Nephron (organoid): ENCODE measurements at regions not wholly inside any gene's neighbourhood (a gene's known extent, or its start where the extent isn't known, plus 50 kb on each side); places are given as distances from the start of the nearest gene placed in this dataset.
A peak's percentile ranks its signal among the peaks of the same experiment; 100 is the strongest.

ENCODE experiments used
- H3K27ac Mint-ChIP-seq, 3 experiments: 2 replicates each; pipeline ENCODE4 v1.8.0; 2020; ENCODE audit warnings: mixed read lengths in 3 of 3, mild to moderate bottlenecking in 2 of 3, moderate library complexity in 1 of 3
- H3K27me3 Mint-ChIP-seq: 2 replicates; pipeline ENCODE4 v1.8.0; 2021; ENCODE audit warnings: low read depth, mild to moderate bottlenecking, moderate library complexity, mixed read lengths
- H3K36me3 Mint-ChIP-seq: 2 replicates; pipeline ENCODE4 v1.8.0; 2020; ENCODE audit warnings: low read depth, mixed read lengths
- H3K4me1 Mint-ChIP-seq: 2 replicates; pipeline ENCODE4 v1.8.0; 2020; ENCODE audit warnings: mixed read lengths
- H3K4me3 Mint-ChIP-seq, 3 experiments: 2 replicates each; pipeline ENCODE4 v1.8.0; 2020; ENCODE audit warnings: mild to moderate bottlenecking in 3 of 3, mixed read lengths in 3 of 3, moderate library complexity in 2 of 3
- H3K9me3 Mint-ChIP-seq: 2 replicates; pipeline ENCODE4 v1.8.0; 2020; ENCODE audit warnings: mixed read lengths
- CTCF ChIP-seq, 3 experiments: fragments of 200-600 bp; sonication (generic); IDR thresholded peaks; one replicate each; pipeline ENCODE4 v1.5.0; 2021; ENCODE audit warnings: antibody characterized with exemption in 3 of 3; ENCODE audit not compliant: unreplicated experiment in 3 of 3

GRCh38 chr9:16985559-16986348 is 115.3 kb upstream of the BNC2 start:
- no peaks in the 10 kb centered on the region for H3K9me3 Mint-ChIP-seq
- no peak overlapping the region for H3K4me3 Mint-ChIP-seq
- H3K4me1 Mint-ChIP-seq: peaks cover 22% of the 10 kb centered on the region
- H3K36me3 Mint-ChIP-seq: no peaks in the 10 kb centered on the region
- peaks cover 5% of the 10 kb centered on the region for H3K27me3 Mint-ChIP-seq
- no peak for TF ChIP-seq CTCF (IDR thresholded peaks at IDR 0.05; ENCODE audit: unreplicated experiment in 3 of 3)
- H3K27ac Mint-ChIP-seq: peak overlapping the region; percentile 44 to 75 (median 45)

GRCh38 chr9:16982780-16983310 is 112.4 kb upstream of the BNC2 start:
- peaks cover 5% of the 10 kb centered on the region for H3K27me3 Mint-ChIP-seq
- H3K4me1 Mint-ChIP-seq: peaks cover 22% of the 10 kb centered on the region
- H3K36me3 Mint-ChIP-seq: no peaks in the 10 kb centered on the region
- H3K9me3 Mint-ChIP-seq: peaks cover 5% of the 10 kb centered on the region
- no peak overlapping the region for H3K27ac Mint-ChIP-seq
- TF ChIP-seq CTCF (IDR thresholded peaks at IDR 0.05; ENCODE audit: unreplicated experiment in 3 of 3): no peak
- H3K4me3 Mint-ChIP-seq: no peak overlapping the region

GRCh38 chr9:16976427-16976826 is 106.0 kb upstream of the BNC2 start:
- H3K36me3 Mint-ChIP-seq: no peaks in the 10 kb centered on the region
- TF ChIP-seq CTCF (IDR thresholded peaks at IDR 0.05; ENCODE audit: unreplicated experiment in 3 of 3): no peak
- H3K4me1 Mint-ChIP-seq: no peaks in the 10 kb centered on the region
- no peaks in the 10 kb centered on the region for H3K27me3 Mint-ChIP-seq
- H3K27ac Mint-ChIP-seq: no peak overlapping the region
- peaks cover 24% of the 10 kb centered on the region for H3K9me3 Mint-ChIP-seq
- H3K4me3 Mint-ChIP-seq: no peak overlapping the region

GRCh38 chr9:16974436-16974835 is 104.0 kb upstream of the BNC2 start:
- H3K9me3 Mint-ChIP-seq: peaks cover 22% of the 10 kb centered on the region
- TF ChIP-seq CTCF (IDR thresholded peaks at IDR 0.05; ENCODE audit: unreplicated experiment in 3 of 3): no peak
- H3K4me3 Mint-ChIP-seq: no peak overlapping the region
- no peaks in the 10 kb centered on the region for H3K4me1 Mint-ChIP-seq
- no peaks in the 10 kb centered on the region for H3K27me3 Mint-ChIP-seq
- H3K36me3 Mint-ChIP-seq: no peaks in the 10 kb centered on the region
- H3K27ac Mint-ChIP-seq: no peak overlapping the region

GRCh38 chr9:16970321-16970720 is 99.9 kb upstream of the BNC2 start:
- Mint-ChIP-seq H3K4me1 (no peaks in the 10 kb centered on the region), H3K36me3 (no peaks in the 10 kb centered on the region), H3K27ac (no peak overlapping the region), H3K4me3 (no peak overlapping the region), H3K9me3 (peaks cover 14% of the 10 kb centered on the region), H3K27me3 (no peaks in the 10 kb centered on the region)
- no peak for TF ChIP-seq CTCF (IDR thresholded peaks at IDR 0.05; ENCODE audit: unreplicated experiment in 3 of 3)

GRCh38 chr9:16964228-16964627 is 93.8 kb upstream of the BNC2 start:
- no peak overlapping the region for H3K4me3 Mint-ChIP-seq
- no peak overlapping the region for H3K27ac Mint-ChIP-seq
- H3K27me3 Mint-ChIP-seq: peaks cover 3% of the 10 kb centered on the region
- no peaks in the 10 kb centered on the region for H3K4me1 Mint-ChIP-seq
- H3K36me3 Mint-ChIP-seq: peaks cover 3% of the 10 kb centered on the region
- TF ChIP-seq CTCF (IDR thresholded peaks at IDR 0.05; ENCODE audit: unreplicated experiment in 3 of 3): no peak
- H3K9me3 Mint-ChIP-seq: peaks cover 9% of the 10 kb centered on the region
